Gastrocnemius medialis (tissue), 4 donors: ENCODE measurements at regions not wholly inside any gene's neighbourhood (a gene's known extent, or its start where the extent isn't known, plus 50 kb on each side); places are given as distances from the start of the nearest gene placed in this dataset.

Experiments
- ATAC-seq, 2 donors: fragments of 150-250 bp; one replicate each; pipeline ENCODE4 v1.9.1; 2016
- DNase-seq, 2 donors: peaks; one replicate each; pipeline ENCODE4 v3.0.0-alpha.2; 2019
- H3K27ac ChIP-seq, 4 donors: fragments of 200-600 bp; sonication (generic); 1 replicate in 1 of 4; 2 replicates in 3 of 4; pipeline ENCODE4 v1.5.1; 2016 to 2018; ENCODE audit warnings: mild to moderate bottlenecking in 2 of 4, moderate library complexity in 1 of 4
- H3K27me3 ChIP-seq, 3 donors: fragments of 200-600 bp; sonication (generic) in 2 of 3; 1 replicate in 1 of 3; 2 replicates in 2 of 3; pipeline versions ENCODE4 v1.5.1 to v1.6.0; 2016 to 2019; ENCODE audit warnings: mild to moderate bottlenecking in 1 of 3, moderate library complexity in 1 of 3
- H3K36me3 ChIP-seq, 2 donors: fragments of 200-600 bp; sonication (generic) in 1 of 2; one replicate each; pipeline ENCODE4 v1.5.1; 2017 to 2018
- H3K4me1 ChIP-seq, 2 donors: fragments of 200-600 bp; sonication (generic) in 1 of 2; one replicate each; pipeline ENCODE4 v1.5.1; 2016 to 2017; ENCODE audit warnings: mild to moderate bottlenecking in 2 of 2
- H3K4me3 ChIP-seq, 4 donors: fragments of 200-600 bp; sonication (generic) in 3 of 4; 1 replicate in 1 of 4; 2 replicates in 3 of 4; pipeline ENCODE4 v1.5.1; 2016 to 2019; ENCODE audit warnings: mild to moderate bottlenecking in 2 of 4
- H3K9me3 ChIP-seq, 3 donors: fragments of 200-600 bp; sonication (generic) in 2 of 3; 1 replicate in 1 of 3; 2 replicates in 2 of 3; pipeline ENCODE4 v1.5.1; 2016 to 2019
- POLR2A ChIP-seq, 2 donors: fragments of 450-650 bp; IDR thresholded peaks; one replicate each; pipeline ENCODE4 v1.6.1; 2017; ENCODE audit warnings: antibody characterized with exemption in 2 of 2, mild to moderate bottlenecking in 2 of 2, moderate library complexity in 2 of 2
- in situ Hi-C, 4 donors: fragments of 200-750 bp; cut with MboI; loops; one replicate each; pipeline versions ENCODE4 v1.15.0 to v1.8.0; 2017; ENCODE audit warnings: low sequenced_read_pairs in 4 of 4
- intact Hi-C: fragments of 100-400 bp; cut with DNase I; formaldehyde crosslinking; loops from one replicate; pipeline ENCODE4 v1.15.1; 2023; ENCODE audit warnings: low total_unique reads
- TF ChIP-seq, protein P1 (sequence below), 5 experiments: fragments of 450-650 bp in 3 of 5; fragments of 200-600 bp in 2 of 5; sonication (generic) in 2 of 5; IDR thresholded peaks in 4 of 5; conservative IDR thresholded peaks in 1 of 5; 1 replicate in 4 of 5; 2 replicates in 1 of 5; pipeline ENCODE4 v1.5.1; 2016 to 2019; ENCODE audit warnings: antibody characterized with exemption in 5 of 5, mild to moderate bottlenecking in 3 of 5, moderate library complexity in 3 of 5

DNA sequence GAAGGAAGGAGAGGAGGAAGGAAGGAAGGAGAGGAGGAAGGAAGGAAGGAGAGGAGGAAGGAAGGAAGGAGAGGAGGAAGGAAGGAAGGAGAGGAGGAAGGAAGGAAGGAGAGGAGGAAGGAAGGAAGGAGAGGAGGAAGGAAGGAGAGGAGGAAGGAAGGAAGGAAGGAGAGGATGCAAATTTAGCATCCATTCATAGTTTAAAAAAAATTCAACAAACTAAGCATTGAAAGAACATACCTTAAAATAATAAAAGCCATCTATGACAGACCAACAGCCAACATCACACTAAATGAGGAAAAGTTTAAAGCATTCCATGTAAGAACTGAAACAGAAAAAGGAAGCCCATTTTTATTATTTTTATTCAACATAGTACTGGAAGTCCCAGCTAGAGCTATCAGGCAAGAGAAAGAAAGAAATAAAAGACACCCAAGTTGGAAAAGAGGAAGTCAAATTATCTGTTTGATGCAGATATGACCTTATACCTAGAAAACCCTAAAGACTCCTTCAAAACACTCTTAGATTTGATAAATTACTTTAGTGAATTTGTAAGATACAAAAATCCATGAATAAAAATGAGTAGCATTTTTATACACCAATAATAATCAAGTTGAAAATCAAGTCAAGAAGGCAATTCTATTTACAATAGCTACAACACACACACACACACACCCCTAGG is 52.2 kb upstream of the FXR1 start:
- ATAC-seq: no peak
- Histone ChIP-seq H3K4me3 (no peak overlapping the region), H3K9me3 (no peaks in the 10 kb centered on the region), H3K27ac (no peak overlapping the region), H3K27me3 (no peaks in the 10 kb centered on the region), H3K4me1 (no peaks in the 10 kb centered on the region), H3K36me3 (no peaks in the 10 kb centered on the region)
- TF ChIP-seq, protein P1, sequence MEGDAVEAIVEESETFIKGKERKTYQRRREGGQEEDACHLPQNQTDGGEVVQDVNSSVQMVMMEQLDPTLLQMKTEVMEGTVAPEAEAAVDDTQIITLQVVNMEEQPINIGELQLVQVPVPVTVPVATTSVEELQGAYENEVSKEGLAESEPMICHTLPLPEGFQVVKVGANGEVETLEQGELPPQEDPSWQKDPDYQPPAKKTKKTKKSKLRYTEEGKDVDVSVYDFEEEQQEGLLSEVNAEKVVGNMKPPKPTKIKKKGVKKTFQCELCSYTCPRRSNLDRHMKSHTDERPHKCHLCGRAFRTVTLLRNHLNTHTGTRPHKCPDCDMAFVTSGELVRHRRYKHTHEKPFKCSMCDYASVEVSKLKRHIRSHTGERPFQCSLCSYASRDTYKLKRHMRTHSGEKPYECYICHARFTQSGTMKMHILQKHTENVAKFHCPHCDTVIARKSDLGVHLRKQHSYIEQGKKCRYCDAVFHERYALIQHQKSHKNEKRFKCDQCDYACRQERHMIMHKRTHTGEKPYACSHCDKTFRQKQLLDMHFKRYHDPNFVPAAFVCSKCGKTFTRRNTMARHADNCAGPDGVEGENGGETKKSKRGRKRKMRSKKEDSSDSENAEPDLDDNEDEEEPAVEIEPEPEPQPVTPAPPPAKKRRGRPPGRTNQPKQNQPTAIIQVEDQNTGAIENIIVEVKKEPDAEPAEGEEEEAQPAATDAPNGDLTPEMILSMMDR (IDR thresholded peaks at IDR 0.05 in 4 of 5, conservative IDR thresholded peaks at IDR 0.05 in 1 of 5): no peak
- TF ChIP-seq POLR2A (IDR thresholded peaks at IDR 0.05): no peak
- intact Hi-C loops (no loop called here), in situ Hi-C loops (no loop called here)
- DNase-seq: no peak
